Lower leg skin (tissue), 3 donors: ENCODE measurements at regions not wholly inside any gene's neighbourhood (a gene's known extent, or its start where the extent isn't known, plus 50 kb on each side); places are given as distances from the start of the nearest gene placed in this dataset.

Experiments used
- POLR2A ChIP-seq, 2 donors: fragments of 450-650 bp; IDR thresholded peaks; one replicate each; pipeline ENCODE4 v1.6.1; 2016 to 2017; ENCODE audit warnings: antibody characterized with exemption in 2 of 2, mild to moderate bottlenecking in 1 of 2, moderate library complexity in 1 of 2
- TF ChIP-seq, protein P1 (sequence below), 3 donors: fragments of 450-650 bp; IDR thresholded peaks; one replicate each; pipeline ENCODE4 v1.5.1; 2016; ENCODE audit warnings: antibody characterized with exemption in 3 of 3, mild to moderate bottlenecking in 3 of 3, moderate library complexity in 2 of 3

DNA sequence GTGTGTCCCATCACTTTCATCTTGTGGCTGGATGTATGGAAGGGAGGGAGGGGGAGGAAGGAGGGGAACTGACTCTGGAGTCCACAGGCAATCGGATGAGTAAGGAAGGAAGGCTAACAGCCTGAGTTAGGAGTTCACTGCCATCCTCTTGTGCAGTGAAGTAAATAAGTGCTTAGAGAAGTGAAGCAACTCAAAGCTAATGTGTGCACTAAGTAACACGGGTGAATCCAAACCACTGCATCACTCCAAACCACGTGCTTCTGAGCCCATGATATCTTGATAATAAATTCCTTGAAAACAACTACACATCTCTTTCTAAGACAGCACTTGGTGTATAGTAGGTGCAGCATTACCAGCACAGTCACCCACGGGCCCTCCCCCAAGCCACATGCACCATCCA lies 69.6 kb upstream of the OLFM1 start:
- TF ChIP-seq, protein P1, sequence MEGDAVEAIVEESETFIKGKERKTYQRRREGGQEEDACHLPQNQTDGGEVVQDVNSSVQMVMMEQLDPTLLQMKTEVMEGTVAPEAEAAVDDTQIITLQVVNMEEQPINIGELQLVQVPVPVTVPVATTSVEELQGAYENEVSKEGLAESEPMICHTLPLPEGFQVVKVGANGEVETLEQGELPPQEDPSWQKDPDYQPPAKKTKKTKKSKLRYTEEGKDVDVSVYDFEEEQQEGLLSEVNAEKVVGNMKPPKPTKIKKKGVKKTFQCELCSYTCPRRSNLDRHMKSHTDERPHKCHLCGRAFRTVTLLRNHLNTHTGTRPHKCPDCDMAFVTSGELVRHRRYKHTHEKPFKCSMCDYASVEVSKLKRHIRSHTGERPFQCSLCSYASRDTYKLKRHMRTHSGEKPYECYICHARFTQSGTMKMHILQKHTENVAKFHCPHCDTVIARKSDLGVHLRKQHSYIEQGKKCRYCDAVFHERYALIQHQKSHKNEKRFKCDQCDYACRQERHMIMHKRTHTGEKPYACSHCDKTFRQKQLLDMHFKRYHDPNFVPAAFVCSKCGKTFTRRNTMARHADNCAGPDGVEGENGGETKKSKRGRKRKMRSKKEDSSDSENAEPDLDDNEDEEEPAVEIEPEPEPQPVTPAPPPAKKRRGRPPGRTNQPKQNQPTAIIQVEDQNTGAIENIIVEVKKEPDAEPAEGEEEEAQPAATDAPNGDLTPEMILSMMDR (IDR thresholded peaks at IDR 0.05) = no peak
- no peak for TF ChIP-seq POLR2A (IDR thresholded peaks at IDR 0.05)
